ENCODE measurements at regions not wholly inside any gene's neighbourhood (a gene's known extent, or its start where the extent isn't known, plus 50 kb on each side); places are given as distances from the start of the nearest gene placed in this dataset.
"Not testable (repeated sequence)": the region's sequence is repeated elsewhere in the genome, so short reads cannot be mapped to it uniquely, and the experiment has no call there.

- Histone ChIP-seq H3K4me1 (ENCODE audit: control insufficient read depth, low read length) (peaks cover 30% of the 10 kb centered on the region), H4K20me1 (ENCODE audit: control insufficient read depth, insufficient read depth, low read depth, low read length) (no peaks in the 10 kb centered on the region), H3K4me2 (ENCODE audit: low read length) (peak overlapping the region; percentile 49), H3K4me3 (ENCODE audit: low read length) (peak overlapping the region; percentile 35), H3K27me3 (ENCODE audit: control insufficient read depth, low read length) (no peaks in the 10 kb centered on the region), H3K79me2 (ENCODE audit: control insufficient read depth, low read length) (no peaks in the 10 kb centered on the region), H3K36me3 (ENCODE audit: control insufficient read depth, low read length) (no peaks in the 10 kb centered on the region), H3K9me2 (replicated peaks; ENCODE audit: control insufficient read depth, low read length) (no peaks in the 10 kb centered on the region), H3K27ac (ENCODE audit: low read depth, low read length) (peak overlapping the region; percentile 50), H3F3A (ENCODE audit: control insufficient read depth, insufficient read depth) (no peaks in the 10 kb centered on the region), H3K9me3 (ENCODE audit: control insufficient read depth, insufficient read depth, low read length) (peaks cover 7% of the 10 kb centered on the region; the same call in 1 of the 2 replicates)
- TF ChIP-seq CTCF (IDR thresholded peaks at IDR 0.05; ENCODE audit: low read depth, low read length, poor library complexity, severe bottlenecking) (no peak), EZH2phosphoT487 (IDR thresholded peaks at IDR 0.05; ENCODE audit: borderline replicate concordance, low read length) (no peak)
Observed at GRCh38 chr5:5738797-5739489, 316.5 kb downstream of the ICE1 start.

- H3K9me2 ChIP-seq (replicated peaks; ENCODE audit: control insufficient read depth, low read length), result no peaks in the 10 kb centered on the region
- no peaks in the 10 kb centered on the region for H3K9me3 ChIP-seq (ENCODE audit: control insufficient read depth, insufficient read depth, low read length)
- H3K79me2 ChIP-seq (ENCODE audit: control insufficient read depth, low read length), result no peaks in the 10 kb centered on the region
- no peak overlapping the region for H3K4me3 ChIP-seq (ENCODE audit: low read length)
- no peak overlapping the region for H3K27ac ChIP-seq (ENCODE audit: low read depth, low read length)
- H4K20me1 ChIP-seq (ENCODE audit: control insufficient read depth, insufficient read depth, low read depth, low read length), result no peaks in the 10 kb centered on the region
- TF ChIP-seq CTCF (IDR thresholded peaks at IDR 0.05; ENCODE audit: low read depth, low read length, poor library complexity, severe bottlenecking) (no peak), EZH2phosphoT487 (IDR thresholded peaks at IDR 0.05; ENCODE audit: borderline replicate concordance, low read length) (no peak)
- H3K4me2 ChIP-seq (ENCODE audit: low read length), result peak overlapping the region; percentile 19
- peaks cover 30% of the 10 kb centered on the region for H3K4me1 ChIP-seq (ENCODE audit: control insufficient read depth, low read length)
- H3F3A ChIP-seq (ENCODE audit: control insufficient read depth, insufficient read depth), result no peaks in the 10 kb centered on the region
- H3K27me3 ChIP-seq (ENCODE audit: control insufficient read depth, low read length), result no peaks in the 10 kb centered on the region
- no peaks in the 10 kb centered on the region for H3K36me3 ChIP-seq (ENCODE audit: control insufficient read depth, low read length)
Observed at GRCh38 chr5:5736007-5736406, 313.5 kb downstream of the ICE1 start.

DNA sequence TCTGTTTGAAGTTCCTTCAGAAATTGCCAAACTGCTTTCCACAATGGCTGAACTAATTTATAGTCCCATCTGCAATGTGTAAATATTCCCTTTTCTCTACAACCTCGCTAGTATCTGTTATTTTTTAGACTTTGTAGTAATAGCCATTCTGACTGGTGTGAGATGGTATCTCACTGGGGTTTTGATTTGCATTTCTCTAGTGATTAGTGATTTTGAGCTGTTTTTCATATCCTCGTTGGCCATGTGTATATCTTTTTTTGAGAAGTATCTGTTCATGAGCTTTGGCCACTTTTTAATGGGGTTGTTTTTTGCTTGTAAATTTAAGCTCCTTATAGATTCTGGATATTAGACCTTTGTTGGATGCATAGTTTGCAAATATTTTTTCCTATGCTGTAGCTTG is 310.6 kb downstream of the ICE1 start:
- H4K20me1 ChIP-seq (ENCODE audit: control insufficient read depth, insufficient read depth, low read depth, low read length); H3K4me2 ChIP-seq (ENCODE audit: low read length); H3F3A ChIP-seq (ENCODE audit: control insufficient read depth, insufficient read depth); H3K27me3 ChIP-seq (ENCODE audit: control insufficient read depth, low read length); H3K9me3 ChIP-seq (ENCODE audit: control insufficient read depth, insufficient read depth, low read length); H3K36me3 ChIP-seq (ENCODE audit: control insufficient read depth, low read length); H3K9me2 ChIP-seq (replicated peaks; ENCODE audit: control insufficient read depth, low read length); H3K4me3 ChIP-seq (ENCODE audit: low read length); H3K79me2 ChIP-seq (ENCODE audit: control insufficient read depth, low read length); H3K27ac ChIP-seq (ENCODE audit: low read depth, low read length): not testable (repeated sequence)
- H3K4me1 ChIP-seq (ENCODE audit: control insufficient read depth, low read length), result peaks cover 12% of the 10 kb centered on the region

DNA sequence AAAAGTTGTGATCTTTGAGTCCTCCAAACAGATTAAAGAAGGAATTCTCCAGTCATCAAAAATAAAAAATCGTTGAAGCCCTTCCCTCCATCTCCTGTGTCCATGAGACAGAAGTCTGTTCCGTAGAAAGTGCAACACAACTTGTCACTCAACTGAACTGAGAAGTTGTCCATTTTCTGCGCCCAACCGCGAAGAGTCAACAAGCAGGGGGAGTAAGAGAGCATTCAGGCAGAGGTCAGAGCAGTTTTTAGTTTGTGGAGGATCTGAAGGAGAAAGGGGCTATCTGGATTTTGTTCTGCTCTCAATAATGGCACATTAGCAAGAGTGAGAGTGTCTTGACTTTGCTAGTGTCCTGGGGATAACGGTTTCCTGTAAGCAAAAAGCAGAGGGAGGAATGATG is 303.9 kb downstream of the ICE1 start:
- Histone ChIP-seq H3K27me3 (ENCODE audit: control insufficient read depth, low read length) (no peaks in the 10 kb centered on the region), H3K36me3 (ENCODE audit: control insufficient read depth, low read length) (no peaks in the 10 kb centered on the region), H3K79me2 (ENCODE audit: control insufficient read depth, low read length) (no peaks in the 10 kb centered on the region), H3K9me3 (ENCODE audit: control insufficient read depth, insufficient read depth, low read length) (no peaks in the 10 kb centered on the region), H3K4me1 (ENCODE audit: control insufficient read depth, low read length) (no peaks in the 10 kb centered on the region), H4K20me1 (ENCODE audit: control insufficient read depth, insufficient read depth, low read depth, low read length) (no peaks in the 10 kb centered on the region), H3K4me3 (ENCODE audit: low read length) (no peak overlapping the region), H3K9me2 (replicated peaks; ENCODE audit: control insufficient read depth, low read length) (no peaks in the 10 kb centered on the region), H3K4me2 (ENCODE audit: low read length) (no peak overlapping the region), H3F3A (ENCODE audit: control insufficient read depth, insufficient read depth) (no peaks in the 10 kb centered on the region), H3K27ac (ENCODE audit: low read depth, low read length) (no peak overlapping the region)
- no peak for TF ChIP-seq CTCF (IDR thresholded peaks at IDR 0.05; ENCODE audit: low read depth, low read length, poor library complexity, severe bottlenecking)
- no peak for TF ChIP-seq EZH2phosphoT487 (IDR thresholded peaks at IDR 0.05; ENCODE audit: borderline replicate concordance, low read length)

All from DOHH2 (cell line).